ENCODE measurements at regions not wholly inside any gene's neighbourhood (a gene's known extent, or its start where the extent isn't known, plus 50 kb on each side); places are given as distances from the start of the nearest gene placed in this dataset.
"Not testable (repeated sequence)": the region's sequence is repeated elsewhere in the genome, so short reads cannot be mapped to it uniquely, and the experiment has no call there.

DNA sequence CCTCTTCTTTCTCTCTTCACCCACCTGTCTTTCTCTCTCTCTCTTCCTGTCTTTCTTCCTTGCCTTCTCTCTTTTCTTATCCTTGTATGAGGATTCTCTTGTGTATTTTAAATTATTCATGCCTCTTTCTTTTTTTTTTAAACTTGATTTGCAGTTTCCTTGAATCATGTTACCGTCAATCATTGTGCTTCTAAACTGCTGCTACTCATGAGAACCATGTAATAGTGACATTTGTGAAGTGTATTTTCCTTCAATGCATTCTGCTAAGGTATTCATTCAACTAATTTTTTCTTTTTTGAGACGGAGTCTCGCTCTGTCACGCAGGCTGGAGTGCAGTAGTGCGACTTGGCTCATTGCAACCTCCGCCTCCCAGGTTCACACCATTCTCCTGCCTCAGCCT, 539.1 kb upstream of the BRINP3 start:
- no peak for DNase-seq (ENCODE audit: low read depth)

DNA sequence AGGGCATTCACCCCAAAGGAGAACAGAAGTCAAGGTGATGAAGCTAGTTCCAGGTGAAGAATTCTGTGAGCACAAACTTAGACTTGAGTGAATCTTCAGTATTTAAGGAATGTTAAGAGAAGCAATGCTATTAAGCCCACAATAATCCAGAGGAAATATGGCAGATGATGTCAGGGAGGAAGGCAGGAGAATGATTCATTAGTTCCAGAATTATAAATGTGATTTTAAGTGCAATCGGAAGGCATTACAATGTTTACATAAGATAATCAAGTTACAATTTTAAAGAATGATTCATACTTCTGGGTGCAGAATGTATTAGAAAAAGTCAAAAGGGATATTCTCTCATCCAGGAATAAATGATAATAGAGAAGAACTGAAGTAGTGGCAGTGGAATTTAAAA, 545.2 kb upstream of the BRINP3 start:
- peak; percentile 90 for DNase-seq (ENCODE audit: low read depth)

DNA sequence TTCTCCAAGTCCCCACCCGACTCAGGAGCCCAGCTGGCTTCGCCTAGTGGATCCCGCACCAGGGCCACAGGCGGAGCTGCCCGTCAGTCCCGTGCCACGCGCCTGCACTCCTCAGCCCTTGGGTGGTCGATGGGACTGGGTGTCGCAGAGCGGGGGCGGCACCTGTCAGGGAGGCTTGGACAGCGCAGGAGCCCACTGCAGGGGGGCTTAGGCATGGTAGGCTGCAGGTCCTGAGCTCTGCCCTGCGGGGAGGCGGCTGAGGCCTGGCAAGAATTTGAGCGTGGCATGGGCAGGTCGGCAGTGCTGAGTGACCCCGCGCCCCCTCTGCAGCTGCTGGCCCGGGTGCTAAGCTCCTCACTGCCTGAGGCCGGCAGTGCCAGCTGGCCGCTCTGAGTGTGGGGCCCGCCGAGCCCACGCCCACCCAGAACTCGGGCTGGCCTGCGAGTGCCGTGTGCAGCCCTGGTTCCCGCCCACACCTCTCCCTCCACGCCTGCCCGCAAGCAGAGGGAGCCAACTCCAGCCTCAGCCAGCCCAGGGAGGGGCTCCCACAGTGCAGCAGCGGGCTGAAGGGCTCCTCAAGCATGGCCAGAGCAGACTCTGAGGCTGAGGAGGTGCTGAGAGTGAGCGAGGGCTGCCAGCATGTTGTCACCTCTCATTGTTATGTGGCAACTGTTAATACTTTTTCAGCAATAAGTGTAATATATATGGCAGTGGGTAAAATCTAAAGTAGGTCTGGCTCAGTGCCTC, 548.4 kb upstream of the BRINP3 start:
- DNase-seq (ENCODE audit: low read depth) = no peak

DNA sequence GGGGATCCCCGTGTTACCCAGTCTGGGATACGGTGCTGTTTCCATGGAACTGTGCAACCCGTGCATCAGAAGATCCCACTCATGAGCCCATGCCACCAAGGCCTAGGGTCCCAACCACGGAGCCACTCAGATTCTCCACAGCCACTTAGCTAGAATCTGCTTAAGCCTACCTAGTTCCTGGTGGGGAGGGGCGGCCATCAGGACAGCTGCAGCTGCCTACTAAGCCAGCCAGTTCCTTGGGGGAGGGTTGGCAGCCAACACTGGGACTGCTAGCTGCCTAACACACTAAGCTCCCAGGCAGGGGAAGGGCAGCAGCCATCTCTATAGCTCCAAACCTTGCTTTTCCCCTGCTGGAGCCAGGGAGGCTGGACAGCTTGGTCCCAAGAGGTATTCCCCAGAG, 549.2 kb upstream of the BRINP3 start:
- DNase-seq (ENCODE audit: low read depth) = no peak

DNA sequence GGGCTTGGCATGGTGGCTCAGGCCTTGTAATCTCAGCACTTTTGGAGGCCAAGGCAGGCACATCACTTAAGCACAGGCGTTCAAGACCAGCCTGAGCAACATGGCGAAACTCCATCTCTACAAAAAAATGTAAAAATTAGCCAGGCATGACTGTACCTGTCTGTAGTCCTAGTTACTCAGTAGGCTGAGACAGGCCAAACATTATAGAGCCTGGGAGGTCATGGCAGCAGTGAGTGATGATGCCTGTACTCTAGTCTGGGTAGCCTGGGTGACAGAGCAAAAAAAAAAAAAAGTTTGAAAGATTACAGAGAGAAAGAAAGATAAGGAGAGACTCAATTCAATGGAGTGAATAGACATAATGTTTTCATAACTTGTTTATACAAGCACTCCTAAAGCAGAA, 556.5 kb upstream of the BRINP3 start:
- DNase-seq (ENCODE audit: low read depth) = no peak

DNA sequence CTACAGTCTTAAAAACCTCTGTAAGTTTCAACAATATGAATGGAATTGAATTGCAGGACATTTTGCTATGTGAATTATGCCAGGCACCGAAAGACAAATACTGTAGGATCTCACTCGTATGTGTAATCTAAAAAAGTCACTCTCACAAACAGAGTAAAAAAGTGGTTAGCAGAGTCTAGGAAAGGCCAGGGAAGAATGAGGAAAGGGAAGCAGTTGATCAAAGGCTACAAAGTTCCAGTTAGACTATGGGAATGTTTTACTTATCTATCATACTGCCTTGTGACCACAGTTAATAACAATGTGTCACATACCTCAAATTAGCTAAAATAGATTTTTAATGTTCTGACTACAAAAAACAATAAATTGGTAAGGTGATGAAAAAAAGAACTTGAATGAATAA, 565.4 kb upstream of the BRINP3 start:
- DNase-seq (ENCODE audit: low read depth) = peak; percentile 11

DNA sequence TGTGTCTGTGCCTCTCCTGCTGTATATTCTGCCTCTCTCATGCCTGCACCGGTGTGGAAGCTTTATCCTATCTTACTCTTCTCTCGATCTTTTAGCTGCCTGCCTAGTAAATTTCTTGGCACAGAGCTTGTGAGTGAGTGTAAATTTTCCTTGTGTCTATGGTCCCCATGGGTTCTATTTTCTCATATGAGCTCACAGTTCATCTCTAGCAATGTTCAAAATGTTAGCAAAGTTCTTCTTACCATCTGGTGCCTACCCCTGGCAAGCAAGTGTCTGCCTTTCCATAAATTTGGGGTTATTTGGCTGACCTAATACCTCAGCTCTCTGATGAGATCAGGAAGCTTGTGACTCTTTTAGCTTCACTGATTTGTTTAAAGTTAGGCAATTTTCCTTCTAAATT, 572.1 kb upstream of the BRINP3 start:
- no peak for DNase-seq (ENCODE audit: low read depth)

DNA sequence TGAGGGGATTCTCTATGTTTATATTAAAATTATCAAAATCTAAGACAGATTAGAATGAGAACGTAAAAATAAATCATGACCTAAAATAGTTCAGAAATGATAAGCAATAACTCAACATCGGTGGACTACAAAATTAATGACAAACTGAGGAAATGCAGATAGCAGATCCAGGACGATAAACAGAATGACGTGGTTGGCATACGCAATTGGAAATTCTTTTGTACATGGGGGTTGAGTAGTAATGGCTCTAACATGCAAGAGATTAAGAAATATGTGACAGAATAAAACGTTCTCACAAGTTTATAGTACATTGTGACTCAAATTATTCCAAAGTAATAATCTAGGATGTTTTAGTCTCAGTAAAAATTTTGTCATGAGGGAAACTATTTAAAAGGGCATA, 575.2 kb upstream of the BRINP3 start:
- DNase-seq (ENCODE audit: low read depth) = no peak

DNA sequence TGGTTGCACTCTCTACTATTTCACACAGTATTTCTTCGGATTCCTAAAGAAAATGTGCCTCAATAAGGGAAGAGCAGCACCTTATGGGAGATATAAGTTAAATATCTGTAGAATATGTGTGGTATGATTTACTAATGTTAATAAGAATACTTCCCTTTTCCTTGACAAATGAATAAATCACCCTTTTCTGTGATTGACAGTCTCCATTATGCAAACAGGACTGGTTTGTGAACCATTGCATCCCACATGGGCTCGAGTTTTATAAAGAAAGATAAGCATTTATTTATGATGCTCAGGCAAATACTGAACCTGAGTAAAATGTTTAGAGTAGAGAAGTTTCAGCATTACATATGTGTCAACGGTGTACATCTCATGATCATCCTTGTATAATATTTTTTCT, 587.7 kb upstream of the BRINP3 start:
- DNase-seq (ENCODE audit: low read depth) = no peak

DNA sequence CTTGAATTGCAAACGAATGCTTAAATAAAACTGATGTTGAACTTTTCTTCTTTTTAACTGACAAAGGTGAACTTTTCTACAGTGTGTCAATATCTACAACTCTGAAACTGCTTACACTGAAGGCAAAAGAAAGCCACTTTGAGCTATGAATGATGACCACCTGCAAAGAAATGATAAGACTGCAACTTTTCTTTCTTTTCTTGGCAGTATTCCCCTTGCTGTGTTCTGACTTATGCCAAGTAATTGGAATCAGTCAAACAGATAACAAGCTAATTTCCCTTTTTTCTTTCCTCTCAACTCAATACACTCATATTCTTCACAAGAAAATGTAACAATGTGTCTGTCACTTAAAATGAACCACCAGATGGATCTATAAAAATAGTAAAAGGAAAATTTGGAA, 588.1 kb upstream of the BRINP3 start:
- no peak for DNase-seq (ENCODE audit: low read depth)

DNA sequence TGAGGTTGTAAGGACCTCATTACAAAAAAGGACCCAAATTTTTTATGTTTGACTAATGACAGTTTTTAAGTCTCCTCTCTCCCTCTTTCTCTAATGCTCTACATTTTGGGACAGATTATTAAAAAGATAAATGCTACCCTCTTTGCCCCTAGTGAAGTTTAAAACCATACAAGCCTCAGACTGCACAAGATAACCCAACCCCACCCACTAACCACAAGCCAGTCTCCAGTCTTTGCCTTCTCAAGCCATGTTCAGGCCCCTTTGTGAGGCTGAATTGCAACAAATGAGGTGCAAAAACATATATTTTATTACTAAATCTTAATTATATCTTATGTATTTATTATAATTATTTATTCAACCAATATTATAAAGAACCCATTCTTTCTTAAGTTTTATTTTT, 597.2 kb upstream of the BRINP3 start:
- no peak for DNase-seq (ENCODE audit: low read depth)

DNA sequence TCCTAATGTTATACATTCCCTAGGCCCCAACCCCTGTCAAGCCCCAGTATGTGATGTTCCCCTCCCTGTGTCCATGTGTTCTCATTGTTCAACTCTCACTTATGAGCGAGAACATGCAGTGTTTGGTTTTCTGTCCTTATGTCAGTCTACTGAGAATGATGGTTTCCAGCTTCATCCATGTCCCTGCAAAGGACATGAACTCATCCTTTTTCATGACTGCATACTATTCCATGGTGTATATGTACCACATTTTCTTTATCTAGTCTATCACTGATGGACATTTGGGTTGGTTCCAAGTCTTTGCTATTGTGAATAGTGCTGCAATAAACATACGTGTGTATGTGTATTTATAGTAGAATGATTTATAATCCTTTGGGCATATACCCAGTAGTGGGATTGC, 605.4 kb upstream of the BRINP3 start:
- DNase-seq (ENCODE audit: low read depth) = not testable (repeated sequence)

DNA sequence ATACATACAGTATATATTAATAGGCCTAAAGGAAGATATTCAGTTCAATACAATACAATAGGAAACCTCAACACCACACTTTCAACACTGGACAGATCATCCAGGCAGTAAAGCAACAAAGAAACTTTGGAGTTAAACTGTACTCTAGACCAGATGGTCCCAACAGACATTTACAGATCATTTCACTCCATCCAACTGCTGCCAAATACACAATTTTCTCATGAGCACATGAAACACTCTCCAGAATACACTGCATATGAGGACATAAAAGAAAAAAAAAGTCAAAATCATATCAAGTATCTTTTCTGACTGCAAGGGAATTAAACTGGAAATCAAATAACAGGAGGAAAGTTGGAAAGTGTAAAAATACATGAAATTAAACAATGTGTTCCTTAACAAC, 607.5 kb upstream of the BRINP3 start:
- DNase-seq (ENCODE audit: low read depth) = no peak

DNA sequence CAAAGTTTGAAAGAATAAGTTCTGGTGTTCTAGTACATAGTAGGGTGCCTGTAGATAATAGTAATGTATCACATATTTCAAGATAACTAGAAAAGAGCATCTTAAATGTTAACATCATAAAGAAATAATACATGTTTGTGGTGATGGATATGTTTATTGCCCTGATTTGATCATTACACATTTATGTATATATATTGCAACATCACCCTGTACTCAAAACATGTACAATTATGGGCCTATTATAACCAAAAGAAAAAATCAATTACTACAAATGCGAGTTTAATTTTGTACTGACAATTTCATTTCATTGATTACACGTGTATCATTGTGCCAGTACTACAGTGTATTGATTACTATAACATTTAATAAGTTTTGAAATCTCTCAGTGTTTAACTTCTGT, 609.2 kb upstream of the BRINP3 start:
- no peak for DNase-seq (ENCODE audit: low read depth)

DNA sequence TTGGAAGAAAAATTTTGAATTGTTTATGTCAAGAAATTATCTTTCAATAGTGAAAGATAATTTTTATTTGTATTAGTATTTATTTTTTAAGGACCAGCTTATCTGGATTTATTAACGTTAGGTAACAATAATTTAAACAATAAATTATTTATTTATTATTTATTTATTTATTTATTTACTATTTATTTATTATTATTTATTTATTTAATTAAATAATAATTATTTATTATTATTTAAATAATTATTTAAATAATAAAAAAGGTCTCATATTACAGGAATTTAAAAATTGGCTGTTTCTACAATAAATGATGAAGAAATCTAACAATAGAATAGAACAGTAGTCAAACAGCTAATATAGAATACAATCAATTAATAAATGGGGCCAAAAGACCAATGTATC, 618.7 kb upstream of the BRINP3 start:
- DNase-seq (ENCODE audit: low read depth) = no peak

DNA sequence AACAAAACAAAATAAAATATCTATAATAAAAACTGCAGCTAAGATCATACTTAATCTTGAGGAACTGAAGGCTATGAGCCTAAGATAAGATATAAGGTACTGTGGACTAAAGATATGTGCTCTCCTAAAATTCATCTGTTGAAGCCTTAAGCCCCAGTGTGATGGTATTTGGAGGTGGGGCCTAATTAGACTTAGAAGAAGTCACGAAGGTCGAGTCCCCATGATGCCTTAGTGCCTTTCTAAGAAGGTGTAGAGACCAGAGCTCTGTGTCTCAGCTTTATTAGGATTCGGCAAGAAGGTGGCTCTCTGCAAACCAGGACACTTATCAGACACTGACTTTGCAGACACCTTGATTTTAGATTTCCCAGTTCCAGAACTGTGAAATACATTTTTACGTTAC, 622.0 kb upstream of the BRINP3 start:
- DNase-seq (ENCODE audit: low read depth) = no peak

DNA sequence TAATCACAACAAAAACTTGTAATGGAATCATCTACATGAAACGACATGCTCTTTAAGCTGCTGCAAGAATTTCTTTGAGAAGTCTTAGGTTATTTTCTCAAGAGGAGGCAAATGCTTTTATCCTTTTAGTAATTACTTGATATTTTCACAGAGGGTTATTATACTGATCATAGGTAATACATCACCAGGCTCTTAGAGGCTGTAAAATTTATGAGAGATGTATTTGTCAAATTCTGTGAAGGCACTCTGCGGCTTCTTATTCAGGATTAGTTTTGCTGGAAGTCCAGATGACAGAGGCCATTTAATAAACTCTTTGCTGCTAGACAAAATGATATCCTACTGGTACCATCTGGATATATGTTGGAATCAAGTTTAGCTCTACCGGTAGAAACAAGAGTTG, 624.3 kb upstream of the BRINP3 start:
- no peak for DNase-seq (ENCODE audit: low read depth)

DNA sequence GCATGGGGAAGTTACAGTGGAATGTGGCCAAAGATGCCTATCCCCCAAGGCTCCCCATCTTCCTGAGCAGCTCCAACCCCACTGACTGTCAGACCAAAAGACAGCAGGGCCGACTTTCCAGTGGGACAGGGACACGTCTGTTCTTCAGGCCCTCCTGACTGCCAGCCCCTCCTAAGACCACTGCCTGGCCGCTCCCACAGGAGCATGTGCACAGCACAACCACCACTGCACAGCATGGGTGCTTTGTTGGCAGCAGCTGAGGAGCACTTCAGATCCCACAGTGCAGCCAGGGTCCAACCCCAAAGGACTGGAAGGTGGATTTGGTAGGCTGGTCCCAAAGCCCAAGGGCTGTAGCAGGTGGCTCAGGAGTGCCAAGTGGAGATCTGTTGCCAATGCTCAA, 648.3 kb upstream of the BRINP3 start:
- DNase-seq (ENCODE audit: low read depth) = no peak

DNA sequence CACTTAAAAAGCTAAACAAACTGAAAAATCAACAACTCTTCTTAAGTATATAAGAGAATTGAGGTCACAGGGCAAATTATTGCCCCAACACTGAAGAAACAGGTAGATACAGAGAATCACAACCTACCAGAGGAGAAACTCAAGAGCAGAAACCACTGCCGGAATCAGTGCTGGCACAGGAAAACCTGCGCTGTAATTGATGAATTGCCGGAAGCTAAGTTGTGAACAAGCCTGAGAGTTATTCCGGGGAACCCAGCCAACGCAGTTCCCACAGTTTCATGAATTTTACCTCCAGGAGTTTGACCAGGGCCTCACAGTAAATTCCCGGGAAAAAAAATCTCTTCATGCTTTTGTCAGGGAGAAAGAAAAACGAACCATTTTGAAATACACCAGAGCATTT, 657.1 kb upstream of the BRINP3 start:
- DNase-seq (ENCODE audit: low read depth) = no peak

DNA sequence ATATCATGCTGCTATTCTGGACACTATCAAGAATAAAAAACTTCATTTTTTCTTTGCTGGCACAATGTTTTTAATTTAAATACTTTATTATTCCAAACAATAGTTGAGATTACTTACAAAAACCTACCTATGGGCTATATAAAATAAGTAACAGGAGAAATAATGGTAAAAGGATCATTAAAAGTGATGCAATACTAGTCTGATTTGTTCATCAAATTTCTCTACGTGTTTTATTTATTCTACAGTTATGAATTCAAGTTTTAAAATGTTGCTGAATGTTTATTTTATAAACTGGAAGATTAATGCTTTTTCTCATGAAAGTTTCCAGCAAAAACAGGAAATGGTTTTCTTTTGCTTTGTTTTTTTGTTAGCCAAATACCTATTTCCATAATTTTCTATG, 662.4 kb upstream of the BRINP3 start:
- DNase-seq (ENCODE audit: low read depth) = no peak

DNA sequence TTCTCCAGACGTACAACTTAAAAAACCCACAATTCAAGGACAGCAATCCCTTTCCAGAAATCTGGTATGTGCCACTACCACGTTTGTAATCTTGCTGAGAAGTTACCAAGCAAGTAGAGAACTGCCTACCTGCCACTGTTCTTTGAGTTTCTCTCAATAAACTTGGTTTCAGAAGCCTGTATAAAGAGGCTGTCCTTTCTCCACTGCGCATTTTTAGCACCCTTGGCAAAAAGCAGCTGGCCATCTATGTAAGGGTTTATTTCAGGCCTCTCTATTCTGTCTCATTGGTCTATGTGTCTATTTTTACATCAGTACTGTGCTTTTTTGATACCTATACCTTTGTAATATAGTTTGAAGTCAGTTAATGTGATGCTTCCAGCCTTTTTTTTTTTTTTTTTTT, 665.1 kb upstream of the BRINP3 start:
- DNase-seq (ENCODE audit: low read depth) = no peak

DNA sequence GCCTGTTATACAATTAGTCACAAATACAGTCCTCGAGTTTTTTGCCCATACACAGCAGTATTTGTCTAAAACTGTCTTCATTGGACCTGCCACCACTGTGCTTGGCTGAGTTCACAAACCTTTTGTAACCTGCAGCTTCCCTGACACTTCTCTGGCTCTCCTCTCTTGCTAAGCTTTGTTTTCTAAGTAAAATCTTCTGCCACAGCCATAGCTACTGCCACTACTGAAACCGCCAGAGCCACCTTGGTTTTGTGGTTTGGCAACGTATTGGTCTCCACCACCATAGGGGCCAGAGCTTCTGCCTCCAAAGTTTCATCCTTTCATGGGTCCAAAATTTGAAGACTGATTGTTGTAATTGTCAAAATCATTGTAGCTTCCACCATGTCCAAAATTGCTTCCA, 668.2 kb upstream of the BRINP3 start:
- DNase-seq (ENCODE audit: low read depth) = no peak

DNA sequence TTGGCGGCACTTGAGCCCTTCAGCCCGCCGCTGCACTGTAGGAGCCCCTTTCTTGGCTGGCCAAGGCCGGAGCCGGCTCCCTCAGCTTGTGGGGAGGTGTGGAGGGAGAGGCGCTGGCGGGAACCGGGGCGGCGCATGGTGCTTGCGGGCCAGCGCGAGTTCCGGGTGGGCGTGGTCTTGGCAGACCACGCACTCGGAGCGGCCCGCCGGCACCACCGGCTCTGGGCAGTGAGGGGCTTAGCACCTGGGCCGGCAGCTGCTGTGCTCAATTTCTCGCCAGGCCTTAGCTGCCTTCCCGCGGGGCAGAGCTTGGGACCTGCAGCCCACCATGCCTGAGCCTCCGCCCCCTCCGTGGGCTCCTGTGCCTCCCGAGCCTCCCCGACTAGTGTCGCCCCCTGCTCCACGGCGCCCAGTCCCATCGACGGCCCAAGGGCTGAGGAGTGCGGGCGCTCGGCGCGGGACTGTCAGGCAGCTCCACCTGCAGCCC, 673.7 kb upstream of the BRINP3 start:
- no peak for DNase-seq (ENCODE audit: low read depth)

DNA sequence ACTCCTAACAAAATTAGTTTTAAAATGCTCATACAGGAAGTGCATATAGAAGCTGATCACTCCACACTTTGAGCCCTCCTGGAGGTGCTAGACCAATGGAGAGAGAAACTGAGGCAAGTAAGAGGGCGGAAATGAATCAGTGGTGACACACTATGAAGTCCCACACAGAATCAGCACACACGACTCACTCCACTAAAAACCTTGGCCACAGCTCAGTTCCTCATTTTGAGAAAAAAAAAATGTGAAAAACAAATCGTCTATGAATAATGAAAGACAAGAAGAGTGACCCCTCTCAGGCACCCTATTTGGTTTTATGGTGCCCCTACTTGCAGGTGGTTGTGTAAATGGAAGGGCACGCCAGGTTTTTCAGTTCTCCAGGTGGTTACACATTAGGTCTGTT, 675.1 kb upstream of the BRINP3 start:
- no peak for DNase-seq (ENCODE audit: low read depth)

DNA sequence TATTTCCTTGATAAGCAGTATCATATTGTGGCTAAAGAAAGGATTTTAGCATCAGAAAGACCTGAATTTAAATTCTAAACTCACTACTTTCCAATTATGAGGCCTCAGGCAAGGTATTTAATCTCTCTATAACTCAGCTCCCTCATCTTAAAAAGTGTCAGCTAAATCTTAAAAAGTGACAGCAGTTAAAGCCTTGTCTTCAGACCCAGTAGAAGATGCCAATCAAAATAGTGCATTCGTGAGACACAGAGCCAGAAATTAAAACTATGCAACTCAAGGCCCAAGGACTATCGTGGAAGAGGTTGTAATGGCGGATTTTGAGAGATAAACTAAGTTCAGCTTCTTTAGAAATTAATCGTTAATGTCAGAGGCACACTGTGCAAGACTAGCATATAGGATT, 677.5 kb upstream of the BRINP3 start:
- DNase-seq (ENCODE audit: low read depth) = no peak

Measured in iris pigment epithelial cell (primary cell).